DMS79 treated with DMSO at 0.1 percent for 48 hours (cell line): ENCODE measurements at regions not wholly inside any gene's neighbourhood (a gene's known extent, or its start where the extent isn't known, plus 50 kb on each side); places are given as distances from the start of the nearest gene placed in this dataset.

Experiments used
- DNase-seq: peaks from one replicate; lab custom pipeline; 2025; lab: John Stamatoyannopoulos, UW

DNA sequence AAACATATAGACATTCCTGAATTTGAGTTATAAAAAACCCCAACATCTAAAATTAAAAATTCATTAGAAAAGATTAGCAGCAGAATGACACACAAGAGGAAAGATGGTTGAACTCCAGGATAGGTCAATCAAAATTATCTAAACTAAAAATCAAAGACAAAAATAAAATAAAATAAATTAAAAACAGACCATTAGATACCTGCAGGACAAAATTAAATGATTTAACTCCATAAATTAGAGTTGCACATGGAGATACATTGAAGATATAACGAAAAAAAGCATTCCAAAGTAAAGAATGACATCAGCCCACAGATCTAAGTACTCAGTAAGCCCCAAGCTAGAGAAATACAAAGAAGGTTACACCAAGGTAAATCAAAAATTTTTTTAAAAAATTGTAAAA, 226.1 kb upstream of the SORCS1 start:
- no peak for DNase-seq

GRCh38 chr10:107383357-107383756, 218.9 kb upstream of the SORCS1 start:
- DNase-seq: no peak

DNA sequence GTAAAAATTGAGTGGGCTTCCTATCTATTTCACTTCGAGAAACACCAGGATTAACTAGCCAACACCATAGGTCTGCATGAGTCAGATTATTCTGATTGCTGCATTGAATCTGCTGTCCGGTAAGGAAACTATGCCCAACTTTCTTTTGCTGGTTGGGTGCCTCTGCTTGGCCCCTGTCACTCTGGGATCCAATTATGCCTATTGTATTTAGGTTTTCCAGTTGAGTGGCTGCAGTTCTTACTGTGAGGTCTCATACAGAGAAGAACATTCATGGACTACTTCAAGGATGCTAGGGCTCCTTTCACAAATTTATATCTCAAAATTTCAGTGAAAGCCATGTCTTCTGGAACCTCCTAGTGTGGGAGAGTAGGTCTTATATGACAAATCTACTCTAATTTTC, 215.1 kb upstream of the SORCS1 start:
- DNase-seq: no peak

- DNase-seq: no peak
Measured at GRCh38 chr10:107371801-107372200, 207.3 kb upstream of the SORCS1 start.

- no peak for DNase-seq
Measured at GRCh38 chr10:107364872-107365271, 200.4 kb upstream of the SORCS1 start.

DNA sequence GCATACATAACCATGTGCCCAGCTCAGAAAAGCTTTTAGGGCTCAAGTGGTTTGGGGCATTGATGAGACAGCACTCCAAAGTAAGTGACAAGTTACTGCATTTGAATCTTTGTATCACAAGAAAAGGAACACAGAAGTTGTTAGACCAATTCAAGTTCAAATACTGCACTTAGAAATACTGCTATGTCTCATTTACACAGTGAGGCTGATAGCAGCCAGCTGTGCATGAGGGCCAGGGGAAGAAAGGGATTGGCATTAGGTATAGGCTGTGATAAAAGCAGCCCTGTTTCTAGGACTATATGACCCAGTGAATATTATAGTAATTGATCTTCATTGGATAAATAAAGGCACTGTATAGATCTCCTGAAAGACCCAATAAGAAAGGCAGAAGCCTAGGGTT, 197.8 kb upstream of the SORCS1 start:
- no peak for DNase-seq

GRCh38 chr10:107357033-107357432, 192.5 kb upstream of the SORCS1 start:
- DNase-seq: no peak

GRCh38 chr10:107356396-107356795, 191.9 kb upstream of the SORCS1 start:
- DNase-seq: no peak

- no peak for DNase-seq
Measured at GRCh38 chr10:107342711-107343110, 178.2 kb upstream of the SORCS1 start.

GRCh38 chr10:107341281-107341680, 176.8 kb upstream of the SORCS1 start:
- DNase-seq: no peak

- no peak for DNase-seq
Measured at GRCh38 chr10:107340326-107340725, 175.8 kb upstream of the SORCS1 start.

- DNase-seq: no peak
Measured at GRCh38 chr10:107336061-107336460, 171.6 kb upstream of the SORCS1 start.

- DNase-seq: no peak
Measured at GRCh38 chr10:107317592-107317991, 153.1 kb upstream of the SORCS1 start.

- no peak for DNase-seq
Measured at GRCh38 chr10:107303203-107303602, 138.7 kb upstream of the SORCS1 start.

DNA sequence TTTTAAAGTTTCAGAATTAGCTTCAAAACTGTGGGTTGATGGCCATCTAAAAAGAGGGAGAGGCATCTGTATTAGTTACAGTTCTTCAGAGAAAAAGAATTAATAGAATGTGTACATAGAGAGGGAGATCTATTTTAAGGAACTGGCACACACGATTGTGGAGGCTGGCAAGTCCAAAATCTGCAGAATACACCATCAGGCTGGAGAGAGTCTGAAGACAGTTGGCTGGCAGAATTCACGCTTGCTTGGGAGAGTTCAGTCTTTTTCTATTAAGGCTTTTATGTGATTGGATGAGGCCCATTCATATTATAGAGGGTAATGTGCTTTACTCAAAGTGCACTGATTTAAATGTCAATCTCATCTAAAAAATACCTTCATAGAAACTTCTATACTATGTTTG, 135.1 kb upstream of the SORCS1 start:
- DNase-seq: no peak

DNA sequence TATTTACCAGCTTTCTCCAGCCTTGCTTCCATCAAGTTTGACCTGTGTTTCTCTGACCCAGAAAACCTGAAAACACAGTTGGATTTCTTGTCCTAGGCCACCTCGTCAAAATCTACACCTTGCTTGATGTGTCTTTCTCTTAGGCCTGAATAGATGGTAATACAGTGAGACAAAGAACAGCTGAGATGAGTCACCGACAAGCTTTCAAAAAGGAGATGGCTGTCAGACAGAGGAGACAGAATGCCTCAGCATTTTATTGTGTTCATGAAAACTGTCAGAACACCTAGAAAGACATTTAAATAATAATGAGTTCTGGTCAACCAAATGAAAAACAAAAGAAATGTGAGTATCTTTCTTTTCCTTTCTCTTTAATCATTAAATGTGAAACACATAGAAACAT, 119.7 kb upstream of the SORCS1 start:
- no peak for DNase-seq

DNA sequence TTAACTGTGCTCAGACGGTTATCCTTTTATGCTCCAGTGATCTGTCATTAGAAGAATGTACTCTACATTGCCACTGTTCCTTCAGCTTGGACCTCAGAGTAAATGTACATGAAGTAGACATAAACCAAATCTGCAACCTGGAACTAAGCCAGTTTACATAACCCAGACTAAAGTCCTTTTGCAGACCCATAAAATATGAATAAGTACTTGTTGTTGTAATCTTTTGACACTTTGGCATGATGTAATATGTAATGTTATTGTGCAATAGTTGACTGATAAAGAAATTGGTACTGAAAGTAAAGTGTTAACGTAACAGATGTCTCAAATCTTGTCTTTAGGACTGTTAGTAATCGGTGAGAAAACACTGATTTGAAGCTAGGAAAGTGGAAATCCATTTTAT, 115.8 kb upstream of the SORCS1 start:
- no peak for DNase-seq

DNA sequence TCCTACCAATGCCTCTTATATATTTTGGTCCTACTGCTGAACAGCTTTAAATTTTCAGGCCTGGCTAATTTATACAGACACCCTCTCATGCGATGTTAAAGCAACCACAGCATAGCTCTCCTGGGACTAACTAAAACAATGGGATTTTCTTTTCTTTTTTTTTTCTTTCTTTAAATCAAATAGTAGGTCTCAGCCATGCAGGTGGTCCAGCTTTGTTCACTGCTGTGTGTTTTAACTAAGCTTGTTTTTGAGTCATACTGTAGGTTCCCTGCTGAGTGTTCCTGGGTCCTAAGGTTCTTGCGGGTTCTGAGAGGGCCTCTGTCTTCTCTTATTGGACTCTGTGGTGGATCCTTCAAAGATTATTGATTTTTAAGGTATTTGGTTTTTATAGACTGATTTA, 113.1 kb upstream of the SORCS1 start:
- DNase-seq: no peak

- no peak for DNase-seq
Measured at GRCh38 chr10:107275806-107276205, 111.3 kb upstream of the SORCS1 start.

DNA sequence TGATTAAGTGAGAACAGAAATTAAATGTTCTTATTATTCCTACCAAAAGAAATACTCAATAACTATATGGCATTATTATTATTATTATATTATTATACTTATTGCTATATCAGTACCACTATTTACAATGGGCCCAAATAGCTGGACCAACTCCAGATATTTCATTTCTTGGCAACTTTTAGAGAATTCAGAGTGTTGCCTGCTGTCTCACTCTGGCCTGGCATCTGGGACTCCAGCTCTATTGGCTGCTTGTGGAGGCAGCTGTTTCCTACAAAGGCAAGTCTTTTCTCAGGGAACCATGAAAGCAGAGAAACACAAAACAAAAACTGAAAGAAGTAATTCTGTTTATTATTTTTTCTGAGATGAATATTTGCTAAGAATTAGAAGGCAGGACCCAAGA, 105.1 kb upstream of the SORCS1 start:
- no peak for DNase-seq

GRCh38 chr10:107264742-107265141, 100.2 kb upstream of the SORCS1 start:
- DNase-seq: no peak

GRCh38 chr10:107244122-107244521, 79.6 kb upstream of the SORCS1 start:
- no peak for DNase-seq

GRCh38 chr10:107238275-107238674, 73.8 kb upstream of the SORCS1 start:
- DNase-seq: no peak

DNA sequence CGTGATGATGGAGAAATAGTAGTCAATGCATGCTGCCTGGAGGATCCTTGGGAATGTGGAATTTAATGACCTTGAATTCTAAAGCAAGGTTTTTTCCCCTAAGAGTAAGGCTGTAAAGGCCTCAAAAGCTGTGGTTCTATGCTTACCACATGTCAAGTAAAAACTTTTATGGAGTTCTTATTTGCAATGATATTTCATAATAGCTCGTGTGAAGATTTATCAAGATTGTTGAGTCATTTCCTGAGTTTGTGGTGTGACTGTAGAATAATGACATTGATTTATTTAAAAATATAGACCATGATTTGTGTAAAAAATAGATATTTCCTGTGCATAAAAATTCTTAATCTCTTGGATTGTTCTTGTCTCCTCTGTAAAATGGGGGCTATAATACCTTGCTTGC, 67.5 kb upstream of the SORCS1 start:
- DNase-seq: no peak

- no peak for DNase-seq
Measured at GRCh38 chr10:107230887-107231286, 66.4 kb upstream of the SORCS1 start.
